Activated CD4-positive, alpha-beta T cell treated with anti-CD3 and anti-CD28 coated beads, Interleukin-10, Interleukin-2, amounts not matched to agents 100 ng/mL and 50 ng/mL, durations not matched to agents 16 hours and 8 hours (primary cell): ENCODE measurements at regions not wholly inside any gene's neighbourhood (a gene's known extent, or its start where the extent isn't known, plus 50 kb on each side); places are given as distances from the start of the nearest gene placed in this dataset.

Experiments
- DNase-seq: peaks from one replicate; pipeline ENCODE4 v3.0.0-alpha.2; 2020

DNA sequence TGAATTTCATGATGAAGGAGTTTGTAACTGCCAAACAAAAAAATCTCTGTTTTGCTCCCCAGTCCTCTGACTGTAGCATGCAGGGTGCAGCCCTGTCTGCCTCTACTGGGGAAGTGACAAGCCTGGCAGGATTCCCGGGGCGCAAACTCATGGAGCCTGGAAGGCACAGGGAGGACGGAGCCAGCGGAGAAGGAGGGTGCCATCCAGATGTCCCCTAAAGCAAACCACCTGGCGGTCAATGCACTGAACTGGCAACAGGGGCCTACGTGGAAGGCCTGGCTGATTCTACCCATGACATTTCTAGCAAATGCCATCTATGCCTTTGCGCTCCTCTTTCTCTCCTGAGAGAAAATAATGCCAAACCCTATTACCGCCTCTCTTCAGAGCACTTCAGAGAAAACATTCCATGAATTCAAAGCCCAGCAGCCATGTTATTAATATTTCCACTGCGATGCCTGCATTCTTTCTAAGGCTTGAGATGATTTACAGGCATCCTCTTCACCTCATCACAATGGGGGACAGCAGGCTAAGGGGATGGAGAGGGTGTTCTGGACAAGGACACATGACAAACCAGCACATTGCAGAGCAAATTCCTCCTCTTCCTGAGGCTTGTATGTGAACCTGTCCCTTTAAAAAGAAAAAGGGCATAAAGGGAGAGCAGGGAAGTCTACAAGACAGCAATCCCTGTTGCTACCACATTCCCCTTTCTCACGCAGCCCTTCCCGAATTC is 329.3 kb upstream of the NOCT start:
- no peak for DNase-seq

DNA sequence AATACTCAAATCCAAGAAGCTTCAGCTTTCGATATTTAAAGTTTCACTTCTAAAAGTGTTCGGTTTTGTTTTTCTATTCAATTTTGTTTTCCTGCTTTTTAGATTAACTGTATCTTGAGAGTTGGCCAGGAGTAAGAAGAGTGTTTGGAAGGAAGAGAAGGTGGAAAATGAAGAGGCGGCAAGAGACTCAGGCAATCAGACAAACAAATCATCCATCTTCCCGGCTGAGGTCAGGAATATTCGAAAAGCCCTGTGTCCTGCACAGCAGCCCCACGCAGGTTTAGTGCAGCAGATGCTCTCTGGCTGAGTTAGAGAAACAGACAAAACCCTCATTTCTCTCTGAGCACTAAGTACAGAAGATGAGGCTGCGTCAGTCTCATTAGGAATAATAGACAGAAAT is 330.3 kb upstream of the NOCT start:
- DNase-seq: no peak

DNA sequence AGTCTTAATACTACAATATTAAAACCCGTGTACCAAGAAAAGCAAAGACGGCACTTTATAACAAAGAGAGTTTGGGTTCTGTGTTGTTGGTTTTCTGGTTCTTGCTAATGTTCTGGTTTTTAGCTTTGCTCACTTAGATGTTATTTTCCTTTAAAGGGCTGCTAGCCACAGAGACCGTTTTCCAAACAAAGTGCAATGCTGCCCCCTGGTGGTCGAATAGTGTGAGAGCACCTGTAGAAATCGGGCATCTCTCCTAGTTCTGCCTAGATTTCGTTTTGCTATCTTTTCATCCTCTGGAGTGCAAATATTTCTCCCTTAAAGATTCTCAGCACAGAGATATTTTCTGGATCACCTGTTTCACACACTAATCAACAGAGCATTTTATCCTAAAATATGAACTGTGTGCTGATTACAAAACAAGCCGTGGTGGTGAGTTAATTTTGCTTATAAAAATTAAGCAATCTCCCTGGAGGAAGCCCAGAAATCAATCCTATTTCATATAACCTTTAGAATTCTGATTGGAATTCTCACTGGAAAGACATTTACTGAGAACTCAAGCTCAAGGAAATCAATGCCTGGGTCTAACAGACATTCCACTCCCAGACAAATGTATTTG is 334.5 kb upstream of the NOCT start:
- peak; percentile 74 for DNase-seq

DNA sequence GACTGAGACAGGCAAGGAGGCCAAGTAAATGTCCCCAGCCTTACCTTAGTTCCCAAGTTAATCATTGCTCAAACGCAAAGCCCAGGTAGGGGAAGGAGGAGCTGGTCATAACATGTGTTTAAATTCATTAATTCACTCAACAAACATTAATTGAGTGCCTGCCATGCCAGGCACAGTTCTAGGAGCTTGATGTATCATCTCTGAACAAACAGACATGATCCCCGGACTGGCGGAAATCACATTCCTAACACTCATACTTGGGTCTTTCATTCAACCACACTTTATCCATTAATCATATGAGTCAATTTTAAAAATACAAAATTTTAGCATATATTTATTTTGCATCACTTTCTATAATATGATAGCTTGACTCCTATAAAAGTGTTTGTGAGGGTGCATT is 335.3 kb upstream of the NOCT start:
- no peak for DNase-seq

DNA sequence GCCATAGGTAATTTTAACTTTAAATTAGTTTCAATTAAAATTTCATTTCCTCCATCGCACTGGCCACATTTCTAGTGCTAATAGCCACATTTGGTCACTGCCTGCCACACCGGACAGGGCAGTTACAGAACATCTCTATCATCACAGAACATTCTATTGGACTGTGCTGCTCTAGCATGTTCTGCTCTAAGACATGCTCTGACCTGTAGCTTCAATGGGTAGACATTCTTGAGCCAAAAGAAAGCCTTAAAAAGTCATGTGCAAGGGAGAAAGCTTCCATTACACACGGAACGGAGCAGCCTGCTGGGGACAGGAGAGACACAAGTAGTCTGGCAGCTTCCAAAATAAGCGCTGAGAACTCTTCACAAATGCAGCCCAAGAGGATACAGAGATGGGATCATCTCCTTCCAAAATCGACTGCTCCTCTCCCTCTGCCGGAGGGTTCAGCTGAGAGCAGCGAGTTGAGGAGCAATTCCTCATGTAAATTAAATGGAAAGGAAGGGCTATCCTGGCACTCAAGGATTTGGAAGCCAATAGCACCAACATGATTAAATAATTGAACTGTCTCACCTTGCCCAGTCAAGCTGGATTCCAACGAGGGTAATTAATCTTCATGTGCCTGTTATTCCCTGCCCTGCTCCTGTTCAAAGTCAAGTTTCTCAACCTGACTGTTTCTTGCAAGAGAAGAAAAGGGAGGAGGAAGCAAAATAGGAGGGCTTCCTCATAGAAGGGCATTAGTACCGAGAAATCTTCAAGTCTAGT is 336.4 kb upstream of the NOCT start:
- DNase-seq: no peak

DNA sequence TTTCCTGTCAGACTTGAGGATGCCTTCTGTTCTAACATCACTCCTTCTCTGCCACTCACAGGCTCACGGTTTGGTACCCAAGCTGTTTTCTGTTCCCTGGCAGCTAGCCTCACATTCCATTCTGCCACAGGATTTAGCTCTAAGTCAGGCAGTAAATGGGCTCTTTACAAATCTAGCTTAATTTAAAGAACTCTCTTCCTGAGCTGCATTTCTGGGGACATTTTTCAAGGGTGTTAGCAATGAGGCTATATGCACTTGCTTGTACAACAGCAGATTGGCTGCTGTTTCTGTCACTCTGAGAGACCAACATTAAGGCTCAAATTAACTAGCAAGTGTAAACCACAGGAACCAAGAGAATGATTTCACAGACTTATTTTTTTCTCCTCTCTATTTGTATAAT is 337.8 kb upstream of the NOCT start:
- no peak for DNase-seq

DNA sequence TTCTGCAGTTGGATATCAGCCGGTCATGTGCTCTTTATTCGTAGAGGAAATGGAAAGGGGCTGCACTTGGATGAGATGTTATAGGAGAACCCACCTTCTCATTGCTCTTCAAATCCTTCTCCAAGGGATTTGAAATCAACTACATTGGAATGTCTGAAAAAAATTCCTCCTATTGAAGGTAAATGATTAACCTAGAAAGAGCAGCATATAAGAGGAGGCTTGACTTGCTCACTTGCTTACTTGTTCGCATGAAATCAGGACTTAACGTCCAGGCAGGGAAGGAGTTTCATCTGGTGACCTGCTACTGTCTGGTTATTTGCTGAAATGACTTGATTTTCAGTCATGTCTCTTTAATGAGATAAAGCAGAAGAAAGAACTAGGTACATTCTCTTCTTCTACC is 338.4 kb upstream of the NOCT start:
- no peak for DNase-seq

DNA sequence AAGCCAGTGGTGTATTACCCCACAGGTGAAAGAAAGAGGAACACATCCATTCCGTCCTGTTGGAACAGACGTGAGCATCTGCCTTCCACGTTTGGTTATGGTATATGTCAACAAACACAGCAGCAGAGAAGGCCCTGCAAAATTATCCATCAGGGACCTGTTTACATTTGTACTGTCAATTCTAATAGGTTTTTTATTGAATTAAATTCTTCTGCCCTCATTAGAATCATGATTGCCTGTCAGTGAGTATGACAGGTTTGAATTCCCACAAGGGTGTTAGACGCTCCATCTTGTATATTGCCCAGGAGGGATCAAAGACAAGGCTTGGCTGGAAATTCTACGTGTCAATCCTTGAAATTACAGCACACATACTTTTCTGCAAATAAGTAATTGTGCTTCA is 339.9 kb upstream of the NOCT start:
- no peak for DNase-seq

DNA sequence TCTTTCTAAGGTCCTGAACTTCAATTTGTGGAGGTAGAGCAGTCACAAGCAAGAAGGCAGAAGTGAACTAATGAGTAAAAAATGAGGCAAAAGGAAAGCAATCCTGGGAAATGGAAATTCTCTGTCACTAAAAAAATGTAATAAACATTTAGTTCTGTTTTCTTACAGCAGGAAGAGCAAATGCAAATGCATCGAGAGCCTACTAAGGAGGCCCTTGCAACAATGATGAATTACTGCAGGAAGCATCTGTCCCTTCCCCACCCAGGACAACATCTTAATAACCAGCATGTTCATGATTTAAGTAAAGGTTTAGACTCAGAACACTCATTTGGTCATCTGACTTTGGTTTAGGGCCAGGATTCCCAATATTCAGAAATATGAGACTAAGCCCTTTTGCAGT is 341.4 kb upstream of the NOCT start:
- no peak for DNase-seq

DNA sequence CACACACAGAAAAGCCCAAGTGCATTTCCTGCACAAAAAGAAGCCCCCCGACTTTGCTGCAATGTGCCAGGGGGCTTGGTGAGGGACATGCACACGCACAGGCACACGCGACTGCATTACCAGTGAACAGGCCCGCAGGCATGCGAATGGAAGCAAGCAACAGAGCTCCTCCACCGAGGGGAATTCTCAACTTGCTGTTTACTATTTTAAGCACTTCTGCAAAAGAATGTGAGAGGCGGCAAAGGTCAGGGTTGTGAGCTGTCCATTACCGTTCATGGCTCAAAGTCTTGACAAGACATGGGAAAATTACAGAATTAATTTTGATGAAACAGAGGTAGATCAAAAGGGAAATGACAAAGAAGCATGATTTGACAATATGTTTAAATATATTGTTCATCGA is 342.5 kb upstream of the NOCT start:
- DNase-seq: no peak

DNA sequence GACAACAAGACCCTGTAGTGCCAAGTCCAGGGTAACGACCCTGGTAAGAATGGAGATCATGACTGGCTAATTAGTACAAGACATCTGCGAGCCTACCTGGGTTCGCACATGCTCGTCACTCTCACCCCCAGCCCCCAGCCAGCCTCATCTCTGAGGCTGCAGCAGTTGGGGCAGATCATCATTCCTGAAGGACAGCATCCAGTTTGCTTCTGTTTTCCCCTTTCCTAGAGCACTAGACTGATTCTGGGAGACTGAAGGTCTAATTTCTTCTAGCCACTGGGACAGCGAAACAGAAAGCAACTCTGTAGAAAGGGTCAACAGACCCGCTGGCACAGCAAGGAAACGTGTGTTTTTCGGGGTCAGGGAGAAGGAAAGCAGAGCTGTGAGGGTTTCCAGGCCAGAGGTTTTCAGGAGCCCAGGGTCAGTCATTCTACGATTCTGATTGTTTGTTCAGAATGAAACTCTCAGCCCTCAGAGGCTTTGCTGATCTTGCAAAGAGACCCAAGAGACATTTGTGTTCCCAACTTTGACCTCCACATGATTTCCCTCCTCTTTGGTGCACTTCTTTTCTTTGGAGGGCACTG is 343.1 kb upstream of the NOCT start:
- no peak for DNase-seq

DNA sequence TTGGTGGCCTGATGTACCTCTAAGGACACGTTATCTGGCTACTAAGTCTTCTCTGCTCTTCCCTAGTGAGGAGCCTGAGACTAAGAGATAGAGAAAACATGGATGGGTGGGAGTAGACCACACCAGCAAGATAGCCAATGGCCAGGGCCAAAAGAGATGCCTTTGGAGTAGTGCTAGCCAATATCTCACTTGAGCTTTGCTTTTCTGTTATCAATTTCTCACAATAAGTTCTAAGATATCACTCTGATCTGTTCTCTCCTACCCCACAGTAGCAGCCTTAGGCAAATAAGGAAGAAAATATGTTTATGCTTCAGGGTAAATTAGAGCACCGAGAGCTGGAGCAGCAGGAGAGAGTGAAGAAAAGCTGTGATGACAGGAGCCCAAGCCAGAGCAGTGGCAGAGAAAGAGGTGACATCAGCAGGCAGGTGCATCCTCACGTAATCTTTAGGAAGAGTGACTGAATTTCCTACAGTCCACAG is 343.9 kb upstream of the NOCT start:
- no peak for DNase-seq

DNA sequence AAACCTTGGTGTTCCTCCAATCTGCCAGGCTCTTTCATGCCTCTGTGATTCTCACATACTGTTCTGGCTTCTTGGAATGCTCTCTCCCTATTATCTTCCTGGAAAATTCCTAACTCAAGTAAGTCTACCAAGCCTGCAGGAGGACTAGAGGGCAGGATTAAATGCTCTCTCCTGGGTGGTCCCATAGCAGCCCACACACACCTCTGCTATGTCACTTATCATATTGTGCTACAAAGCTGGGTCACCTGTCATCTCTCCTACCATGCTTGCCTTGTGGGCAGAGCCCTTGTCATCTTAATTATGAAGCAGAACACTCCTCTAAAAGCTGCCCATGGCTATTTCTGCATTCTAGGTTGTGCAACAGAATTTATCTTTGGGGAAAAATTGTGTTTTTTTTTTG is 344.5 kb upstream of the NOCT start:
- DNase-seq: no peak

DNA sequence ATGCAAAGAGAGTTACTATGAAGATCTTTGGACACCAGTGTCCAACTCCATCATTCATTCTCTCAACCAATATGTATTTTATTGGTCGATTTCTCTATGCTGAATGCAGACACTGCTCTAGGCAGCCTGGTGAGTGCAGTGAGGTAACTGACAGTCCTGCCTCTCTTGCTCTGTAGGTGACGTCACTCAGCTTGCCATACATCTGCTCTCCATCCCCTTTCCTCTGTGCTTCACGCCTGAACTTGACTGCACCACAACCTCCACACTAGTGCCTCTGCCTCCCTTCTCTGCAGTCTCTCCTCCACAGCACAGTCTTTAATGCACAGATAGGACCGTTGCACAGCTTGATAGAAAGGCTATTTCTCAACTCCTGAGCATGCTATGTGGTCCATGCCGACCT is 344.9 kb upstream of the NOCT start:
- DNase-seq: no peak

DNA sequence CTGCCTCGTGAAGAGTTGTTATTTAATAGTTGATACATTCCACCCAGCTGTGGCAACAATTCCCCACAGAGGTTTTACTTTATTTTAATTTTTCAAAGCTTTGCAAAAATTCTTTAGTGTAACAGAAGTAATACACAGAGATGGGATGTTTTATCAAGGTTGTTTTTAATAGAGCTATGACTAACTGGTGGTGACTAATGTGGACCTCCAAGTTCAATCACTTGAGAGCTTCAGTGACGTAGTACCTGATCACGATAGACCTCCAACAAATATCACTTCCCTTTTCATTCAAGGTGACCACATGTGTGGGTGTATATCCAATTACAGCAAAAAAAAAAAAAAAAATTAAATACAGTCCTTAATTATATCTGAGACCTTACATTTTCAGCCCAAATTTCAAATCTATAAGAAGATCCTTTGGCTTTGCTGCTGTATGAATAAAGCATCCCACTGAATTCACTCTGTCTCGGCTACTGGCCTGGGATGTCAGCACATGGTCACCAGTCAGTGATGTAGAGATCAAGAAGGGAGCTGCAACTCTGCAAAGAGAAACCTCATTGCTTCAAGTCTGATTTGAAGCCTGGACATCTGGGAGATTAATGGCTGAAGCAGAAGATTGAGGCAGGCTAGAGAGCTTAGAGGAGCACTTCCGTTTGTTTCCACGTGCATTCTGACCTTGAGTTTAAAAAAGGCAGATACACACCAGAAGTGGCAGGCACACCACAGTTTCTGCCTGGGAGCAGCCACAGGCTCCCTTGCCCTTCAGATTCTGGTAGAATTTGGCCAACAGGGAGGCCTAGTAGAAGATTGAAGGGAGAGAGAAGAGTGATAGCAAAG is 345.9 kb upstream of the NOCT start:
- DNase-seq: no peak

DNA sequence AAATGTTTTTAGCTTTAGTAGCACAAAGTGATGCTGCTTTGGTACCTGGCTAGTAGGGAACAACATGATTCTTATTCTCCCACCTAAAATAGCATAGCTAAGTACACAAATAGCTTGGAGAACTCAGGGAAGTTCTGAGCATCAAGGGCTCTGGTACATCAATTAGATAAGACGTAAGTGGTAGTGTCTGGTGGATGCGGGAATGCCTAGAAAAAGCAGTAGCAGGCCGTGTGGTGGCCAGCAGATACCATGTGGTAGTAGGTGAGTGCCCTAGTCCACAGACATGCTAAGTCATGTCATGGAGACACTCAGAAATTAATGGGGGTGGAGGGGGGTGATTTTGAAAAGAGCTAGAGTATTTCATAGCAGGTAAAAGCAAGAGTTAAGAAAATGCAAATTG is 347.3 kb upstream of the NOCT start:
- no peak for DNase-seq

DNA sequence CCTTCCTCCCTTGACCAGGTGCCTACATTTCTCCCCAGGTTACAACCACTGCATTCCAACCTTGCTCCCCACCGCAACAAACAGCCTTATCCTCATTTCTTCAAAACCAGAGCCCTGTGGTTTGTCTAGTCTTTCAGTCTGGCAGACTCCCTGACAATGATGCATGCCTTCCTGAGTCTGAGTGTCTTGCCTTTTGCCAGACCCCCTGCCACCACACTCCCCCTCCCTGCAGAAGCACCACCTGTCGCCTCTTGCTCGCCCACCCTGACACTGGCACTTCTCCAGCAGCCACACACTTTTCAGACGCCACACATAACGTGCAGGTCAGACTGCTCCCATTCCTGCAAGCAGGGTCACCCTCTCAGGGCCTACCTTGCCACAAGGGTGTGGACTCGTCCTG is 349.2 kb upstream of the NOCT start:
- DNase-seq: no peak

DNA sequence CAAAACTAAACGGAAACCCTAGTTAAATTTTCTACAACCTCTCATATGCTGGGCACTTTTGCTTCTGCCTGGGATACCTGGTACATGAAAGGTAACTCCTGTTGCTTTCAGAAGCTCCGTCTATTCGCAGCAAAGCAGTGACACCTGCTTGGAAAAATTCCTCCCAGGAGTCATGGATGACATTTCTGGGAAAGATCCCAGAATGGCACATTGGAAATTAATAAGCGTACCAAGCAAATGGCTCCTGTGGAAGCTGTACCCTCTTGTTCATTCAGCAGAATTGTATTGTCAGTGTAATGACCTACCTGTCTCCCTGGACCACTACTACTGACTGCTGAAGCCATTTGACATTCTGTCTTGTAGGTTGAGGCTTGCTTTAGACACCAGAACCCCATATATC is 349.7 kb upstream of the NOCT start:
- no peak for DNase-seq

DNA sequence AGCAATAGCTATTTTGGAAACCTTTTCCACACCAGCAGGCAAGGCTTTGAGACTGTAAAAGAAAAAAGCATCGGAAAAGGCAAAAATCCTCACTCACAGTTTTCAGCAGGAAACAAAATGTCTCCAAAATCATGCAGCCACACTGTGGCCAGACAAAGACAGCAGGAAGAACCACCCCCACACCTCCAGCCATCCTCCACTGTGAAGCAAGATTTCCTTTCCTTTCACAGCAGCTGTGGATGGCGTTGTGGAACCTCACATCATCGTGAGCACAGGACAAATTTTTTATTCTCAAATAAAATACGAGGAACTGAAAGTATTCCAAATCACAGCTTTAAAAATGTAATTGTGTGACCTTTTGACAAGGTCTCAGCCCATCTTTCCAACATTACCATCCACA is 351.7 kb upstream of the NOCT start:
- DNase-seq: no peak

DNA sequence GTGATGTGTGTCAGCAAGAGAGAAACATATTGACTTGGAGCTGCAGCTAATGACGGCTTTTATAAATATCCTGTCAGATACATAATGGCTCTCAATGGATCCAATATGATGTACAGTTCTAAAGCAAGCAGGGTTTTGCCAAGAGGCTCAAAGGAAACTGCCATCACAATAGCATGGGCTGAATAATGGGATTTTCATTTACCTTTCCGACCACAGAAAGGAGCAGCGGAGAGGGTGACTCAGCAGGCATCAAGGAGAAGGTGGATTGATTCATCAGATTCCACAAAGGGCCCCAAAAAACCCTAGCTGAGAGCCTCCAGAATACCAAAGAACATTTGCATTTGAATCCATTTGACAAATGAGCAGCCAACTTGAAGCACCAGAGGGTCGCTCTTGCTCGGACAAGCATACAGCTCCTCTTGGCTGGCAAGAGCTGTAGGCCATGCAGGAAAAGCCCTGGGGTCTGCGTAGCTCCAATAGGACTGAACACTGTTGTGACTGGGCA is 355.7 kb upstream of the NOCT start:
- DNase-seq: no peak

DNA sequence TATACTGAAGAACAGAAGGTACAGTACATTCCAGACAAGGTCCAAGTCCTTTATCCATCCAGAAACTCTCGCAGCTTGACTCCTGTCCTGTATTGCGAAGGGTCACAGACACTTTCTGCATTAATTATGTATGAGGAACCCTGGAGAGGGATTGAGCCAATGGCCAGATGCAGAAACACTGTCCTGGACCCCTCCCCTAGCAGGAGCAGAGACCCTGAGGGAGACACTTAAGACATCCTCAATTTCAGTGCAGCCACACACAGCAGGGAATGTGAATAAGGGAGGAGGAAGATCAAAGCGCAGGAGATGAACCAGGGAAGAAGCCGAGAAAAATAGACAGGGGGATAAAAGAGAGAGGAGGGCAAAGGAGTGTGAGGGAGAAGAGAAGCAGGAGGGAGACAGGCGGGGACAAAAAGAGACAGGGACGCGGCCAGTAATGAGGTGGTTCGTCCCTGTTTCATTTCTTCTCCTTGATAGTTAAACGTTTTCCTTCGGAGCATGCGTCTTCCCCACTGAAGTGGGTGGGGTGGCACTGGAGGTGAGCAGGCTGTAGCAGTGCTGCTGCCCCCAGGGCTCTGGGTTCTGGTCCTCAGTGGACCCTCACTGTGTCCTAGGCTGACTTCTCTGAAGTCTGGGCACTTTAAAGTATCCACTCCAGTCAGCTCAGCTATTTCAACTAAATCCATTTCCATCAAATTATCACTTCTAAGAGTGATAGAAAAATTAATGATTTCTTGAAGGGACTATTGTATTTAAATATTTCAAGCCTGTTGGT is 356.4 kb upstream of the NOCT start:
- no peak for DNase-seq

DNA sequence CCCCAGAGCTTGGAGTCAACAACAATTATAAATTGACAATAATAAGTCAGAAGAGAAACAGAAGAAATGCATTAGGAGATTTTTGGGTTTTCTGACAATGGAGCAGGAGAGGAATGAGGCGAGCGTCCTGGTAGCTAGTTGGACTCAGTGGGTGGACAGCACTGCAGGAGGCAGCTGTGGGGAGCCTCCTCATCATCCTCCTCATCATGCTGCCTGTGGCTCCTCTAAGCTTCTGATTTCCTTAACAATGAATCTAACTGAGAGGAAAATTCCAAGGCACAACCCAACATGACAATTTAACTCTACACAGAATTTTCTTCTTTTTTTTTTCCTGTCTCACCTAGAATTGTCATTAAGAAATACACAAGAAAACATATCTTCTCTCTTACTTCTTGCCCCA is 357.1 kb upstream of the NOCT start:
- no peak for DNase-seq
